ENCODE measurements at regions not wholly inside any gene's neighbourhood (a gene's known extent, or its start where the extent isn't known, plus 50 kb on each side); places are given as distances from the start of the nearest gene placed in this dataset.

DNA sequence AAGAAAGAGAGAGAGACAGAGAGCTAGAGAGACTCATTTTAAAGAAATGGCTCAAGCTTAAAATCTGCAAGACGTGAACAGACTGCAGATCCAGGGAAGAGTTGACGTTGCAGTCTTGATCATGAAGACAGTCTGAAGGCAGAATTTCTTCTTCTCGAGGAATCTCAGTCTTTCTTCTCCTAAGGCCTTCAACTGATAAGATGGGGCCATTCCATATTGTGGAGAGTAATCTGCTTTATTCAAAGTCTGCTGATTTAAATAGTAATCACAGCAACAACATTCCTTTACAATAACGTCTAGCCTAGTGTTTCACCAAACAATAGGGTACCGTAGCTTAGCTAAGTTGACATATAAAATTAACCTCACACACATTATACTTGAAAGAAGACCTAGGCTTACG lies 208.4 kb upstream of the ADAMTS3 start:
- no peaks in the 10 kb centered on the region for H3K27me3 ChIP-seq (ENCODE audit: control insufficient read depth, insufficient read depth, low read length)
- intact Hi-C loops (cut with micrococcal nuclease) (no loop called here), dilution Hi-C loops (cut with HindIII; ENCODE audit: low sequenced_read_pairs, unreplicated experiment) (no loop called here), in situ Hi-C loops (cut with MboI; ENCODE audit: low sequenced_read_pairs) (no loop called here)
- no peak overlapping the region for H2AFZ ChIP-seq (replicated peaks; ENCODE audit: low read length, poor library complexity)
- H3K9me1 ChIP-seq (ENCODE audit: insufficient read depth, low read length), result no peaks in the 10 kb centered on the region
- no peak overlapping the region for H2BK120ac ChIP-seq (ENCODE audit: low read depth, low read length)
- no peak overlapping the region for H3K27ac ChIP-seq (ENCODE audit: insufficient read depth, low read length)
- ATAC-seq (ENCODE audit: low read depth), result no peak
- H4K8ac ChIP-seq (ENCODE audit: low read depth in 2 of 2, low read length in 2 of 2), result no peak overlapping the region
- DNase-seq, result no peak
- no TSS peak for BruUV-seq (replicated peaks)
- no peaks in the 10 kb centered on the region for H3K9me3 ChIP-seq (ENCODE audit: control insufficient read depth, insufficient read depth, low read length)
- H2BK5ac ChIP-seq (ENCODE audit: low read depth, low read length, poor library complexity, severe bottlenecking), result no peak overlapping the region
- no peaks in the 10 kb centered on the region for H3K4me1 ChIP-seq (ENCODE audit: control insufficient read depth, insufficient read depth, low read length)
- no peaks in the 10 kb centered on the region for H3K79me1 ChIP-seq (ENCODE audit: low read depth in 1 of 2, low read length in 2 of 2)
- no peak overlapping the region for H3K4ac ChIP-seq (ENCODE audit: low read depth, low read length)
- no peaks in the 10 kb centered on the region for H4K20me1 ChIP-seq (ENCODE audit: insufficient read depth, low read length)
- no peak overlapping the region for H2AK5ac ChIP-seq (ENCODE audit: low read depth, low read length)
- H3K18ac ChIP-seq (ENCODE audit: low read depth, low read length), result no peak overlapping the region
- H2BK20ac ChIP-seq (ENCODE audit: low read depth, low read length), result no peak overlapping the region
- TF ChIP-seq CEBPB (IDR thresholded peaks at IDR 0.05; ENCODE audit: low read depth, low read length) (no peak), BHLHE40 (IDR thresholded peaks at IDR 0.05; ENCODE audit: low read depth, low read length) (no peak)
- no peak overlapping the region for H3K56ac ChIP-seq (ENCODE audit: extremely low read depth, insufficient read depth, low read length)
- no peak overlapping the region for H3K9ac ChIP-seq (ENCODE audit: low read depth, low read length)
- ChIA-PET CTCF (interaction anchor here (0.6 kb wide), 1 partner anchor 777 kb away, joined by 5 read pairs; no protein-coding TSS in a partner anchor), POLR2A (ENCODE audit: unreplicated experiment) (no interaction called here)
- H3K36me3 ChIP-seq (ENCODE audit: control insufficient read depth, insufficient read depth, low read length), result no peaks in the 10 kb centered on the region
- no peak overlapping the region for H4K5ac ChIP-seq (ENCODE audit: low read depth, low read length)
- H3K4me3 ChIP-seq (ENCODE audit: insufficient read depth, low read depth, low read length), result no peak overlapping the region
- H3K4me2 ChIP-seq (ENCODE audit: low read depth, low read length), result no peak overlapping the region
- H4K91ac ChIP-seq (ENCODE audit: insufficient read depth, low read depth, low read length), result no peak overlapping the region
- H3K23ac ChIP-seq (ENCODE audit: low read depth, low read length), result no peak overlapping the region
- H3K14ac ChIP-seq (replicated peaks; ENCODE audit: low read depth, low read length), result no peak overlapping the region
- H2BK15ac ChIP-seq (ENCODE audit: low read depth, low read length), result no peak overlapping the region
- H2AK9ac ChIP-seq (replicated peaks; ENCODE audit: low read depth, low read length, poor library complexity), result no peak overlapping the region
- 62% methylated on average over 2 of the region's 6 CpGs; no CpG with 5 or more reads in 1 of the 2 experiments for WGBS, 2 experiments (ENCODE audit: extremely low coverage in 2 of 2, insufficient read length in 1 of 2)

All from IMR-90 (cell line).